ENCODE measurements at regions not wholly inside any gene's neighbourhood (a gene's known extent, or its start where the extent isn't known, plus 50 kb on each side); places are given as distances from the start of the nearest gene placed in this dataset.

DNA sequence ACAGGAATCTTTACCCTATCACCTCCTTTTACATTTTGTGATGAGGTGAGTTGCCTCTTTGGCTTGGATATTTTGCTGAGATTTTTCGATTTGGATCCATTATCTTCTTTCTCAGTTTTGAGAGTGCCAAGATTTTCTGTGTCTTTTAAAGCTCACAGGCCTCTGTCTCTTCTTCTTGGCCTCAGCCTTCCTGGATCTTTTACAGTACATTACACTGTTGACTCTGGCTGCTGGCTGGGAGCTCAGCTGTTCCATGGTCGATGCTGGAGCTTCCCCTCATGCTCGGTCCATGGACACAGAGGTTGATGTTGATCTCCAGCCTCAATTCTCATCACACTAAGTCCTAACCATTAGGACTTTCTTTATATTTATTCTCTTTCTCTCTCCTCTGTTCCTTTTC lies 332.8 kb upstream of the UBE2E3 start:
- TF ChIP-seq, protein P1, sequence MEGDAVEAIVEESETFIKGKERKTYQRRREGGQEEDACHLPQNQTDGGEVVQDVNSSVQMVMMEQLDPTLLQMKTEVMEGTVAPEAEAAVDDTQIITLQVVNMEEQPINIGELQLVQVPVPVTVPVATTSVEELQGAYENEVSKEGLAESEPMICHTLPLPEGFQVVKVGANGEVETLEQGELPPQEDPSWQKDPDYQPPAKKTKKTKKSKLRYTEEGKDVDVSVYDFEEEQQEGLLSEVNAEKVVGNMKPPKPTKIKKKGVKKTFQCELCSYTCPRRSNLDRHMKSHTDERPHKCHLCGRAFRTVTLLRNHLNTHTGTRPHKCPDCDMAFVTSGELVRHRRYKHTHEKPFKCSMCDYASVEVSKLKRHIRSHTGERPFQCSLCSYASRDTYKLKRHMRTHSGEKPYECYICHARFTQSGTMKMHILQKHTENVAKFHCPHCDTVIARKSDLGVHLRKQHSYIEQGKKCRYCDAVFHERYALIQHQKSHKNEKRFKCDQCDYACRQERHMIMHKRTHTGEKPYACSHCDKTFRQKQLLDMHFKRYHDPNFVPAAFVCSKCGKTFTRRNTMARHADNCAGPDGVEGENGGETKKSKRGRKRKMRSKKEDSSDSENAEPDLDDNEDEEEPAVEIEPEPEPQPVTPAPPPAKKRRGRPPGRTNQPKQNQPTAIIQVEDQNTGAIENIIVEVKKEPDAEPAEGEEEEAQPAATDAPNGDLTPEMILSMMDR (IDR thresholded peaks at IDR 0.05) = no peak
- TF ChIP-seq POLR2A (IDR thresholded peaks at IDR 0.05) = no peak
